ENCODE measurements at regions not wholly inside any gene's neighbourhood (a gene's known extent, or its start where the extent isn't known, plus 50 kb on each side); places are given as distances from the start of the nearest gene placed in this dataset.
"Not testable (repeated sequence)": the region's sequence is repeated elsewhere in the genome, so short reads cannot be mapped to it uniquely, and the experiment has no call there.

GRCh38 chr9:135269912-135270830 lies 182.7 kb downstream of the OLFM1 start:
- ChIA-PET CTCF (no interaction called here), POLR2A (no interaction called here)

GRCh38 chr9:135271425-135271824 lies 184.0 kb downstream of the OLFM1 start:
- CTCF ChIA-PET, result no interaction called here
- POLR2A ChIA-PET, result no interaction called here

- POLR2A ChIA-PET, result no interaction called here
Measured at GRCh38 chr9:135272608-135273007, 185.1 kb downstream of the OLFM1 start.

GRCh38 chr9:135273008-135273407 lies 185.5 kb downstream of the OLFM1 start:
- POLR2A ChIA-PET, result no interaction called here
- CTCF ChIA-PET, result no interaction called here

More at GRCh38 chr9:135272608-135273007, 185.1 kb downstream of the OLFM1 start:
- CTCF ChIA-PET, result no interaction called here

GRCh38 chr9:135275163-135275562 lies 187.7 kb downstream of the OLFM1 start:
- ChIA-PET CTCF (no interaction called here), POLR2A (no interaction called here)

- POLR2A ChIA-PET, result no interaction called here
- CTCF ChIA-PET, result no interaction called here
Measured at GRCh38 chr9:135275571-135276289, 188.3 kb downstream of the OLFM1 start.

- CTCF ChIA-PET, result no interaction called here
- POLR2A ChIA-PET, result no interaction called here
Measured at GRCh38 chr9:135277219-135278201, 190.0 kb downstream of the OLFM1 start.

- ChIA-PET CTCF (no interaction called here), POLR2A (no interaction called here)
Measured at GRCh38 chr9:135278586-135278985, 191.1 kb downstream of the OLFM1 start.

GRCh38 chr9:135279385-135279784 lies 191.9 kb downstream of the OLFM1 start:
- ChIA-PET CTCF (no interaction called here), POLR2A (no interaction called here)

GRCh38 chr9:135279834-135280393 lies 192.4 kb downstream of the OLFM1 start:
- ChIA-PET POLR2A (no interaction called here), CTCF (no interaction called here)

GRCh38 chr9:135280666-135281065 lies 193.2 kb downstream of the OLFM1 start:
- CTCF ChIA-PET, result no interaction called here
- POLR2A ChIA-PET, result no interaction called here

- POLR2A ChIA-PET, result no interaction called here
- CTCF ChIA-PET, result no interaction called here
Measured at GRCh38 chr9:135281151-135281550, 193.7 kb downstream of the OLFM1 start.

GRCh38 chr9:135281791-135282737 lies 194.6 kb downstream of the OLFM1 start:
- ChIA-PET POLR2A (no interaction called here), CTCF (no interaction called here)

GRCh38 chr9:135282808-135283207 lies 195.3 kb downstream of the OLFM1 start:
- CTCF ChIA-PET, result no interaction called here
- POLR2A ChIA-PET, result no interaction called here

- ChIA-PET POLR2A (no interaction called here), CTCF (no interaction called here)
Measured at GRCh38 chr9:135283671-135284070, 195.9 kb upstream of the PPP1R26 start.

GRCh38 chr9:135284386-135285134 lies 195.0 kb upstream of the PPP1R26 start:
- POLR2A ChIA-PET, result no interaction called here
- CTCF ChIA-PET, result no interaction called here

GRCh38 chr9:135286187-135286925 lies 193.2 kb upstream of the PPP1R26 start:
- CTCF ChIA-PET, POLR2A ChIA-PET: not testable (repeated sequence)

GRCh38 chr9:135286961-135287360 lies 192.6 kb upstream of the PPP1R26 start:
- CTCF ChIA-PET, result no interaction called here
- POLR2A ChIA-PET, result no interaction called here

Measured in activated CD8-positive, alpha-beta memory T cell treated with anti-CD3 and anti-CD28 coated beads for 36 hours (primary cell).